BLaER1 treated with 17β-estradiol and CSF1 and Interleukin-3, amounts not matched to agents 10 nM and 100 nM (cell line): ENCODE measurements at regions not wholly inside any gene's neighbourhood (a gene's known extent, or its start where the extent isn't known, plus 50 kb on each side); places are given as distances from the start of the nearest gene placed in this dataset.
A peak's percentile ranks its signal among the peaks of the same experiment; 100 is the strongest.

Experiments used
- H3K27ac ChIP-seq, 11 experiments: shearing (Covaris generic); formaldehyde crosslinking; 2 replicates each; pipeline ENCODE4 v1.8.1; 2022
- H3K27me3 ChIP-seq, 11 experiments: shearing (Covaris generic); formaldehyde crosslinking; 2 replicates each; pipeline ENCODE4 v1.8.1; 2022
- H3K36me3 ChIP-seq, 11 experiments: shearing (Covaris generic); formaldehyde crosslinking; 2 replicates each; pipeline ENCODE4 v1.8.1; 2022
- H3K4me1 ChIP-seq, 10 experiments: shearing (Covaris generic); formaldehyde crosslinking; 2 replicates each; pipeline ENCODE4 v1.8.1; 2022
- H3K4me2 ChIP-seq, 11 experiments: shearing (Covaris generic); formaldehyde crosslinking; 2 replicates each; pipeline ENCODE4 v1.8.1; 2022
- H3K4me3 ChIP-seq, 10 experiments: shearing (Covaris generic); formaldehyde crosslinking; 2 replicates each; pipeline ENCODE4 v1.8.1; 2022
- H3K9ac ChIP-seq, 11 experiments: shearing (Covaris generic); formaldehyde crosslinking; 2 replicates each; pipeline ENCODE4 v1.8.1; 2022
- H3K9me3 ChIP-seq, 11 experiments: shearing (Covaris generic); formaldehyde crosslinking; replicated peaks in 1 of 11; 2 replicates each; pipeline ENCODE4 v1.8.1; 2022
- H4K20me1 ChIP-seq, 11 experiments: shearing (Covaris generic); formaldehyde crosslinking; 2 replicates each; pipeline ENCODE4 v1.8.1; 2022
- Cebpa-rat ChIP-seq, 11 experiments: shearing (Covaris generic); IDR thresholded peaks; 2 replicates each; pipeline ENCODE4 v1.8.1; 2022

DNA sequence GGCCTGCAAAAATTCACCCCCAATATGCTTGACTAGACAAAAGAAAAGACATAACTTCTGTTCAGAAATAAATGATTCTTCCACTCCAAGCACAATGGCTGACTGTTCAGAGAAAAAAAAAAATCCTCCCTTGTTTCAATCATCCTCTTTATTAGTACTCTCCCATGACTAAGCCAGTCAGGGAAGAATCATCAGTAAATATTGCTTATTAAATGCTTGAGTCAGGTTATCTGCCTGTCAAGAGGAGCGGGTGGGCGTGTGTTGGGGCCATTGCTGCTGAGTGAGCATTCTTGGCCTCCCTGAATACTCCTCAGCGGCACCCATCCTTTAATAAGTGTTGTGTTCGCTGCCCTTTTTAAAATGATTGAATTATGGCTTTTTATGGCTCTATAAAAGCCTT lies 1334.8 kb upstream of the CELF4 start:
- Histone ChIP-seq H3K4me3 (no peak overlapping the region), H3K9me3 (no peaks in the 10 kb centered on the region), H3K27me3 (no peaks in the 10 kb centered on the region), H3K9ac (no peak overlapping the region), H4K20me1 (no peaks in the 10 kb centered on the region), H3K27ac (no peak overlapping the region), H3K36me3 (no peaks in the 10 kb centered on the region), H3K4me1 (no peaks in the 10 kb centered on the region), H3K4me2 (no peak overlapping the region)
- TF ChIP-seq Cebpa-rat (IDR thresholded peaks at IDR 0.05): no peak

DNA sequence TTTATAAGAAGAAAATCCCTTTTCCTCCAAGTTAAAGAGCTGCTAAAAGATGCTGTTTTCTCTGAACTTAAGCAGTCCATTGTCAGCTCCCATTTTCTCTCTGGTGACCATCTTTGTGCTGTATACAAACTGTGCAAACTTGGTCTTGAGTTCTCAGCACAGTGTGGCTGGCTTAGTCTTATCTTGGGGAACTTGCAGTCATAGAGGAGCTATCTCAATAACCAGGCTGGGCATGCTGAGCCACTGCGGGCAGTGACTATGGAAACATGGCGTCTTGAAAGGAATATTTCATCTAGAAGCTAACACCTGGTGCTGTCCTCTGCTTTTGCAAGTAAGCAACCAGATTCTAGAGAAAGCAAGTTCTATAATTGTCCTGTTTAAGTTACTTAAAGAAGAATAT lies 1334.4 kb upstream of the CELF4 start:
- TF ChIP-seq Cebpa-rat (IDR thresholded peaks at IDR 0.05): no peak

DNA sequence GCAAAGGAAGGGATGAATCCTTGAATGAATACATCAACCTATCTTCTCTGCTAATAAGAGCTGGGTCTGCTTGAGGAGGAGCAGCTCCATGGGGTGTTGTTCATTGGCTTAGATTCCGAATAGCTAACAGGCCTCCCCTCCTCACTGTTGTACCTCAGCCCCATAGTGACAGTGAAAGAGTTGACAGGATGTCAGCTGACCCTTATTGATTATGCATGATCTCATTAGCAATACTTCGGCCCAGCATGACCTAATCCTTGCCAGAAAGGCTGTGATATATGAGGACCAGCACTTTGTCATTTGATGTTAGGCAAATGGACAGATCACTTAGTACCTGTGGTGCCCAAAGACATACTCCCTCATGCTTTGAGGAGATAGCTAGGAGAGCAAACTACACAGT lies 1333.7 kb upstream of the CELF4 start:
- Histone ChIP-seq H3K27me3 (no peaks in the 10 kb centered on the region), H4K20me1 (no peaks in the 10 kb centered on the region), H3K4me2 (no peak overlapping the region), H3K4me3 (no peak overlapping the region), H3K9ac (no peak overlapping the region), H3K4me1 (no peaks in the 10 kb centered on the region), H3K36me3 (no peaks in the 10 kb centered on the region), H3K27ac (no peak overlapping the region), H3K9me3 (no peaks in the 10 kb centered on the region)
- TF ChIP-seq Cebpa-rat (IDR thresholded peaks at IDR 0.05): no peak

More for the DNA sequence above, 1334.4 kb upstream of the CELF4 start:
- H3K27me3 ChIP-seq: no peaks in the 10 kb centered on the region
- H4K20me1 ChIP-seq: no peaks in the 10 kb centered on the region
- H3K9ac ChIP-seq: no peak overlapping the region
- H3K4me2 ChIP-seq: no peak overlapping the region
- H3K36me3 ChIP-seq: no peaks in the 10 kb centered on the region
- H3K4me3 ChIP-seq: no peak overlapping the region
- H3K27ac ChIP-seq: no peak overlapping the region
- no peaks in the 10 kb centered on the region for H3K4me1 ChIP-seq
- no peaks in the 10 kb centered on the region for H3K9me3 ChIP-seq

DNA sequence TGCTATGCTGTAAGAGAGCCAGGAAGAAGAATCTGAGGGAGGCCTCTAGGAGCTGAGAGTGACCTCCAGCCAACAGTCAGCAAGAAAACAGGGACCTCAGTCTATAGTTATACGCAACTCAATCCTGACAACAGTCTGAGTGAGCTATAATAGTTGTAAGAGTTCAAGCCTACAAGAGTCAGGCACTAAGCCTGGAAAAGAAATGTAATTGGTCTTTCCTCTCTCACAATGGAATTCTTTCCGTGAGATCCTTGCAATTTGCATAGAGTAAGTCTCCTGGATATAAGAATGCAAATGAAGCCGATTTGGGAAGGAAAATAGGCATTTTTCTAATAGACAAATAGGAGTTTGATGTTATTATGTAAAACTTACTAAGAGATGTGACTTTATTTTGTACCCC lies 1332.6 kb upstream of the CELF4 start:
- Histone ChIP-seq H4K20me1 (no peaks in the 10 kb centered on the region), H3K4me1 (no peaks in the 10 kb centered on the region), H3K4me2 (no peak overlapping the region), H3K36me3 (no peaks in the 10 kb centered on the region), H3K27ac (no peak overlapping the region), H3K9me3 (0 out of 22 replicates have a peak, but pooled peaks cover 0 to 4% (median 0%) of the 10 kb centered on the region in 11 experiments), H3K27me3 (no peaks in the 10 kb centered on the region), H3K9ac (no peak overlapping the region), H3K4me3 (no peak overlapping the region)
- TF ChIP-seq Cebpa-rat (IDR thresholded peaks at IDR 0.05): no peak

DNA sequence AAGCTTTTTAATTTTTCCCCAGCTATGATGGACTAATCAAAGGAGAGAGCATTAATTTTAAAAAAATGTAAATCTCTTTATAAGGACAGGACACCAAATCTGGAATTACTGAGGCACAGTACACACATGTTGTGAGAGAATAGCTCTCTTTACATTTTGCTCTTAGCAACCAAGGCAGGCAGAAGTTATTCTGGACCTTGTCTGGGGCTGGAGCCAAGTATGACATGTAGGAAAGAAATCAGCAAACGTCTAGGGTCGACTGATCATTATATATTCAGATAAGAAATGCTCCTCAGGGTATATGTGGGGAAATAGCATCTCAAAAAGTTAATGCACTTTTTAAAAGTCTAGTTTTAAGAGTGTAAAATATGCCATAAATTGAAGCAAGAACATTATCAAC lies 1330.0 kb upstream of the CELF4 start:
- Histone ChIP-seq H3K4me3 (no peak overlapping the region), H3K27ac (no peak overlapping the region), H3K9ac (no peak overlapping the region), H3K36me3 (no peaks in the 10 kb centered on the region), H3K27me3 (no peaks in the 10 kb centered on the region), H3K9me3 (0 out of 22 replicates have a peak, but pooled peaks cover 0 to 4% (median 0%) of the 10 kb centered on the region in 11 experiments), H4K20me1 (no peaks in the 10 kb centered on the region), H3K4me2 (no peak overlapping the region), H3K4me1 (no peaks in the 10 kb centered on the region)
- no peak for TF ChIP-seq Cebpa-rat (IDR thresholded peaks at IDR 0.05)

DNA sequence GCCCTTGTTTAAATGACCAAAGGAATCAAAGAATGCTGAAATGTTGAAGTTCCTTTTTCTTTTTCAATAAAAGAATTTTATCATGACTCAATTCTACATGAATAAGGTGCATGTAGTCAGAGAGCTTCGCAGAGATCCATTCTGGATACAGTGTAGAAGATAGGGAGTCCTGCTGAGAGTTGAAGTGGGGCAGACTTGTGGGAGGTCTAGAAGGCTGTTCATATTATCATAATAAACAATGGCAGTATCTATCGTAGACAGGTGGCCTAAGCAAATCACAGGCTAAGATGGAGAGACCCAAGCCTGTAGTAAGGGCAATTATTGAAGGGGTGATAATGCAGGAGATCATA lies 1322.0 kb upstream of the CELF4 start:
- Histone ChIP-seq H3K27me3 (no peaks in the 10 kb centered on the region), H3K9me3 (peaks cover 0 to 3% (median 0%) of the 10 kb centered on the region in 11 experiments; a peak in 1 of 22 replicates), H3K36me3 (no peaks in the 10 kb centered on the region), H4K20me1 (no peaks in the 10 kb centered on the region), H3K4me1 (peaks cover 0 to 8% (median 0%) of the 10 kb centered on the region in 10 experiments; a peak in 5 of 20 replicates), H3K9ac (no peak overlapping the region), H3K27ac (no peak overlapping the region), H3K4me2 (no peak overlapping the region), H3K4me3 (no peak overlapping the region)
- TF ChIP-seq Cebpa-rat (IDR thresholded peaks at IDR 0.05): no peak

DNA sequence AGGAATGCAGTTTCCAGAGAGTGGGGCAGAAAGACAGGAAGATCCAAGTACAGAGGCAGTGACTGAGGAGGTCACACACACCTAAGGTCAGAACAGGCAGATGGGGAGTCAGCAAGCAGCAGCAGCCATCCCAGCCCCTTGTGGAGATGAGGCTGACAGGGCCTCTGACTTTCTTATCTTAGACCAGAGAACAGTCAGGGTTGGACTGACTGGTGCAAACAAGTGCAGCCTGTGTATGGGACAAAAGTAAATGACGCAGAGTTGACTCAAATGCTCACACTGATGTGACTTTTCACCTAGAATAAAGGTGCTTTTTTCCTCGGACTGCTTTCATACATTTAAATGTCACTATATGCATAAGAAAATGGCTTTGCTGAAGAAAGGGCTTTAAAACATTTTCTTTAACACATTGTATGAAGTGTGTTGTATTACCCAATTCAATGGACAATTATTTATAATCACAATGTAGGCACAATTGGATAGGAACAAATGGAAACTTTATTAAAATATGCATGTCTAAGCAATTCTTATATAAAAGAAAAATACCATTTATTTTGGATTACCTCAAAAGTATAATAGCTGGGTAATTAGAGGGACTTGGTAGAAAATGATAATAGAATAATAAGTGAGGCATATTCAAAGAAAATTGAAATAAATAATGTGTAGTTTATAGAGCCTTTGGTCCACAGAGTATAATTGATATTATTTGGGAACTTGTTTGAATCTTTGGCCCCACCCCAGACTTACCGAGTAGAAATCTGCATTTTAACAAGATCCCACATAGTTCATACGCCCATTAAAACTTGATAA lies 1321.5 kb upstream of the CELF4 start:
- H3K27me3 ChIP-seq: no peaks in the 10 kb centered on the region
- no peak overlapping the region for H3K9ac ChIP-seq
- no peaks in the 10 kb centered on the region for H3K36me3 ChIP-seq
- no peak overlapping the region for H3K4me2 ChIP-seq
- no peak overlapping the region for H3K27ac ChIP-seq
- H3K4me3 ChIP-seq: no peak overlapping the region
- no peaks in the 10 kb centered on the region for H4K20me1 ChIP-seq
- H3K4me1 ChIP-seq: peaks cover 0 to 8% (median 0%) of the 10 kb centered on the region in 10 experiments; a peak in 5 of 20 replicates
- no peak for TF ChIP-seq Cebpa-rat (IDR thresholded peaks at IDR 0.05)
- H3K9me3 ChIP-seq: peaks cover 0 to 3% (median 0%) of the 10 kb centered on the region in 11 experiments; a peak in 1 of 22 replicates

DNA sequence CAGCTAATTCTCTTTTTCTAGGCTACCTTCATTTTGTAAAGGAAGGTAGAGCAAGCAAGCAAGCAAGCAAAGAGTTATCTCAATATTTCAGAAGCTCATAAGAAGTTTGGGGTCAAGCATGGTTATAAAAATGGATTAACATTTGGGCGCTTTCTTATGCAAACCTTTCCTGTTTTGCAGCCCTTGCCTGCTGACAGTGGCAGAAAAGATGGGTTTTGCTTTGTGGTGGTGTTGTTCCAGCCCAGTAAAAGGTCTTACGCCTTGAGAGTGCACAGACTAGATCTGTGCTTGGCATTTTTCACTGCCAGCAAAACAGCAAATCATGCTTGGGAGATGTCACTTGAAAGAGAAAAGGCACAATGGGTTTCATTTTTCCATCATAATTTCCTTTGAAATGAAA lies 1320.6 kb upstream of the CELF4 start:
- no peaks in the 10 kb centered on the region for H4K20me1 ChIP-seq
- no peaks in the 10 kb centered on the region for H3K36me3 ChIP-seq
- H3K4me2 ChIP-seq: no peak overlapping the region
- H3K9me3 ChIP-seq: peaks cover 0 to 3% (median 0%) of the 10 kb centered on the region in 11 experiments; a peak in 1 of 22 replicates
- no peaks in the 10 kb centered on the region for H3K27me3 ChIP-seq
- no peak overlapping the region for H3K9ac ChIP-seq
- TF ChIP-seq Cebpa-rat (IDR thresholded peaks at IDR 0.05): no peak
- no peak overlapping the region for H3K27ac ChIP-seq
- H3K4me3 ChIP-seq: no peak overlapping the region
- peaks cover 0 to 8% (median 0%) of the 10 kb centered on the region in 10 experiments; a peak in 5 of 20 replicates for H3K4me1 ChIP-seq

DNA sequence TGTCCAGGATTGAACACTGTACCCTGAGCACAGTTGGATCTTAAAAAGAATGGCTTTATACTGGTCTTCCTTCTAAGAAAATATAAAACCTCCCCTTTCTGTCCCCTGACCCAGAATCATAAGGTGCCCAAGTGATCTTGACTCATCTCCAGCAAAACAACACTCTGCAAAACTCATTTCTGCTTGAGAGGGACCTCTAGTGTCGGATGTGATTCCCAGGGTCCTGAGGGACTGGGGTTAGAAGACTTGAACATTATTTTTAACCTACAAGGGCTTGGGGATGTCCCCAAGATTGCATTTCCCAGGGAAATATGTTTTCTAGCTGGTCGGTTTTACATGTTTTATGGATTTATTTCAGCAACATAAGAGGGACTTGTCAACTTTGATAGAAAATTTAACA lies 1318.5 kb upstream of the CELF4 start:
- Histone ChIP-seq H3K4me3 (no peak overlapping the region), H4K20me1 (no peaks in the 10 kb centered on the region), H3K27ac (no peak overlapping the region), H3K9ac (no peak overlapping the region), H3K4me2 (peak overlapping the region in 2 of 11 experiments; percentile 15 to 17; a peak in 3 of 22 replicates), H3K4me1 (peaks cover 0 to 8% (median 0%) of the 10 kb centered on the region in 10 experiments; a peak in 5 of 20 replicates), H3K9me3 (peaks cover 0 to 3% (median 0%) of the 10 kb centered on the region in 11 experiments; a peak in 1 of 22 replicates), H3K27me3 (no peaks in the 10 kb centered on the region), H3K36me3 (no peaks in the 10 kb centered on the region)
- TF ChIP-seq Cebpa-rat (IDR thresholded peaks at IDR 0.05): no peak

DNA sequence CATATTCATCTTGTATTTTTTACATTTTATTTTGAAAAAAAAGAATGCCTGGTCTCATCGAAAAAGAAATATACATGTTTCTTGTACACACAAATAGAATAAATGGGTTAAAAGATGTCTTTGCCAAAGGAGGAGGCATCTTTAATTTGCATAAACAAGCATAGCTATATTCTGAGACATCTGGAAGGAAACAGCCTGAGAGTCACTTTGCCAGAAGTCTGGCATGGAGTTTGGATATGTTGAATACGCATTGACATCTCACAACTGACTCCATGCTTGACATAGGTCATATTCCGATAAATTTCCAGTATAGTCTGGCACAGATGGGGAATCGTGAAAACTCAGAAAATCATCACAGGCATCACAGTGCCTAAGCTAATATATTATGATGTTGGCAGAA lies 1317.5 kb upstream of the CELF4 start:
- no peaks in the 10 kb centered on the region for H3K27me3 ChIP-seq
- no peak overlapping the region for H3K4me2 ChIP-seq
- peaks cover 0 to 11% (median 0%) of the 10 kb centered on the region in 10 experiments; a peak in 5 of 20 replicates for H3K4me1 ChIP-seq
- H3K9ac ChIP-seq: no peak overlapping the region
- H3K27ac ChIP-seq: no peak overlapping the region
- peaks cover 0 to 3% (median 0%) of the 10 kb centered on the region in 11 experiments; a peak in 2 of 22 replicates for H3K9me3 ChIP-seq
- no peak for TF ChIP-seq Cebpa-rat (IDR thresholded peaks at IDR 0.05)
- H3K4me3 ChIP-seq: no peak overlapping the region
- no peaks in the 10 kb centered on the region for H3K36me3 ChIP-seq
- no peaks in the 10 kb centered on the region for H4K20me1 ChIP-seq
